Medulla oblongata (tissue), 1 donor: ENCODE measurements at regions not wholly inside any gene's neighbourhood (a gene's known extent, or its start where the extent isn't known, plus 50 kb on each side); places are given as distances from the start of the nearest gene placed in this dataset.

ENCODE experiments used
- DNase-seq: peaks from one replicate; pipeline ENCODE4 v3.0.0-alpha.2; 2015; ENCODE audit errors: extremely low spot score

DNA sequence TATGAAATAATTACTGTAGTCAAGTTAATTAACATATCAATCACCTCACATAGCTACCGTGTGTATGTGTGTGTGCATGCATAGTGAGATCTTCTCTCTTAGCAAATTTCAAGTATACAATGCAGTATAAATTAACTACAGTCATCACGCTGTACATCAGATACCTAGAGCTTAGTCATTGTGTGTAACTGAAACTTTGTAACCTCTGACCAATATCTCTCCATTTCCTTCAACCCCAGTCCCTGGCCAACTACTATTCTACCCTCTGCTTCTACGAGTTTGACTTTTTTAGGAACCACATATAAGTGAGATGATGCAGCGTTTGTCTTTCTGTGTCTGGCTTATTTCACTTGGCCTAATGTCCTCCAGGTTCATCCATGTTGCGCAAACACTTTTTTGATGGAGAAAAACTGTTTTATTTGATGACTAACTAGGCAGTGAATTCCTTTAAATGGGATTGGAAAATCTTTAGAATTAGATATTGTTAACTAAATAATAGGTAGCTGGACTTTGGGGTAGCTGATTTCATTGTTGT, 459.5 kb downstream of the DHX35 start:
- DNase-seq: no peak

DNA sequence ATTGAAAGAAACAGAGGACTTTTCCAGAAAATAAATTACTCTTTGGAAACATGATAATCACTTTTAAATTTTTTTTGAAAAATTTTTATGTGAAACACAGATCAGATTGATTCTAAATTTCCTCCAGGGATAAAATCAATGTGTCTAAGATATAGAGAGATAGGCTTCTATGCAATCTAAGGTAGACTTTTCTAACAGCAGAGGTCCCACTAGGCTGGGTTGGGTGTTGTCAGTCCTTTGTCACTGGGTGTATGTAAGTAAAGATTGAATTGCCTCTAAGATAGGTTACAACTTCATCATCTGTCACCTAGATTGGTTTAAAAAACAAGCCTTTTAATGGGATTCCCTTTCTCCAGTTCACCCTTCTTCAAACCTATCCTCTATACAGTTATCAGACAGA, 449.9 kb downstream of the DHX35 start:
- no peak for DNase-seq

DNA sequence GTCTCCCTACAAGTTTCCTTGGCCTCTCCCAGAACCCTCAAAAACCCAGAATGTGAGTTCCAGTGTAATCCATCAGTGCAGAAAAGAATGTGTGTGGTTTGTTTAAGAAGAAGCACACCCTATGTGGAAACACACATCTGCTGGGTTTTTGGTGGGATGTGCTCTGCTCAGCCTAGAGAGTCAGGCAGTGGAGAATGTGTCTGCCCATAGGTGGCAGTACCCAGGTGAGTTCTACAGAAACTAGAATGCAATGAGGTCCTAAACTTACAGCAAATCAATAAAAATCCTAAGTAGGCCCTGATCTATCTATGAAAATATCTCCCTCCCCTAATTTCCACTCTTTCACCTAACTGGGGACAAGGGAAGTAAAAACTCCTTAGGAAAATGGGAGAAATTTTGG, 437.3 kb downstream of the DHX35 start:
- no peak for DNase-seq

DNA sequence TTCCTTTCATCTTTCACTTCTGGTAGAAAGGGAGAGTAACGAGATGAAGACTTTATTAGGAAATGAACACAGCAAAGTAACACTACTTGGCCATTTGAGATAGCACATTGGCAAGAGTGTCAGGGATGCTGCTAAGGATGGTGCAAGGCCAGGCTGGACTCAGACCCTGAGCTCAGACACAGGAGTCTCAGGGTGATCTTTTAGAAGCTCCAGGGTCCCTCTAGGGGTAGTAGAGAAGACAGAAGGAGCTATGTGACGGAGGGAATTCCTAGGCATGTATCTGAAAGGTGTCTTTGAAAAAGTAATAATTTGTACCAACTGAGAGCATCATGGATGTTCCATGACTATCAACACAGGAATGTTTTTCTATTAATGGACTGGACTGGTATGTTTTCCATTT, 436.5 kb downstream of the DHX35 start:
- DNase-seq: no peak

DNA sequence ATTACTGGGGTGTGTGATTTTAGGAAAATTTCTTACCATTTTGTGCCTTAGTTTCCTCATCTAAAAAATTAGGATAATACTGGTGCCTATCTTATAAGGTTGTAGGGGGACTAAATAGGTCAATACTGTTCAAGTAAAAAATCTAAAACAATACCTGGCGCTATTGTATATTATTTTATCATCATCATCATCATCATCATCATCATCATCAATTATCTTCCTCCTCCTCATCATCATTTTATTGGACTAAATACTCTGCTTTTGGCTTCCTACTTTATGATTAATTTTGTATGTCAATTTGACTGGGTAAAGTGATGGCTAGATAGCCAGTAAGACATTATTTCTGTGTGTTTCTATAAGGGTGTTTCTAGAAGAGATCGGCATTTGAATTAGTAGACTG, 435.5 kb downstream of the DHX35 start:
- no peak for DNase-seq

GRCh38 chr20:39395478-39396291, 433.5 kb downstream of the DHX35 start:
- DNase-seq: no peak

DNA sequence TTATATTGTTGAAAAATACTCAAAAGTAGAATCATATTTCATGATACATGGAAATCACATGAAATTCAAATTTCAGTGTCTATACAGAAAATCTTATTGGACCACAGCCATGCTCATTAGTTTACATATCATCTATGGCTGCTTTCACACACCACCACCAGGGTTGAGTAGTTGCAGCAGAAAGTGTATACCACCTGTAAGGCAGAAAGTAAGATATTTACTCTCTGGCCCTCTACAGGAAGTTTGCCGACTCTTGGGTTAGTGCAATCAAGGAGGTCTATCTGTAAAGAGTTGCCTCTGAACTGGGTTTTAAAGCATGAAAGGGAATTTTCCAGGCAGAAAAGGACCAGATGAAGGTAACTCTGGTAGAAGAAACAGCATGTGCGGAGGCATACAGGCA, 432.3 kb downstream of the DHX35 start:
- DNase-seq: no peak

DNA sequence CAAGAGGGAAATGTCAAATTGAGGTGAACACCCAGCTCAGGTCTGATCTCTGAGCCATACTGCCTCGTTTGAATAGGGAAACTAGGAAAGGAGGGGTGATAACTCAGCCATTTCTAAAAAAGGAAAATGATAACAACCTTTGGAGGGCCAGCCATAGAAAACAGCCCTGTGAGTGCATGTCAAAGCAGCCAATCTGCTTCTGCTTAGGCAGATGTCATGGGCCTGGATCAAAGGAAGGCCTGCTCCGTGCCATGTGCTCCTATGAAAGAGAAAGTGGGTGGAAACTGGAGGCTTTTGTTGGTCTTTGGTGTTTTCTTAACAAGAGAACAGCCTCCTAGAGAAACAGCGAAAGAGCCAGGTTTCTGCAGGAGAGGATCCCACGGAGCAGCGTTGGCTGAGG, 428.0 kb downstream of the DHX35 start:
- no peak for DNase-seq

- no peak for DNase-seq
These were observed 419.5 kb downstream of the DHX35 start for GRCh38 chr20:39381595-39381994.

GRCh38 chr20:39378776-39379175, 416.6 kb downstream of the DHX35 start:
- no peak for DNase-seq

DNA sequence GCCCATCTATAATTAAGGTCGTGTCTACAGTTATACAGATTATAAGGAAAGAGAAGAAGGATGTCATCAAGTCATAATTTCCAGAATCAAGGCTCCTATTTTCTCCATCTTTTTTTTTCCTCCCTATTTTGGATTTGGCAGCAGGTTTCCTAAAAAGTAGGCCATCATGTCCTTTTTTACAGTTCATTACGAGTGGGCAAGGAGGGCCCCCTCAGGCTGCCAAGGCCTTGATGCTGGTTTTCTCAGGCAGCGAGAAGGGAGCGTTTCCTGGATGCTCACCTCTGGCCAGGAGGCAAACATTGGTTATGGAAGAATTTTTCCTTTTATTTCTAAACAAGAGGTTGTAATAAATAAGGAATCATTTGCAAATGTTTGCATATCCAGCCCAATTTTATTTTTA, 414.6 kb downstream of the DHX35 start:
- no peak for DNase-seq

- DNase-seq: no peak
These were observed 402.2 kb downstream of the DHX35 start for GRCh38 chr20:39364320-39364719.

DNA sequence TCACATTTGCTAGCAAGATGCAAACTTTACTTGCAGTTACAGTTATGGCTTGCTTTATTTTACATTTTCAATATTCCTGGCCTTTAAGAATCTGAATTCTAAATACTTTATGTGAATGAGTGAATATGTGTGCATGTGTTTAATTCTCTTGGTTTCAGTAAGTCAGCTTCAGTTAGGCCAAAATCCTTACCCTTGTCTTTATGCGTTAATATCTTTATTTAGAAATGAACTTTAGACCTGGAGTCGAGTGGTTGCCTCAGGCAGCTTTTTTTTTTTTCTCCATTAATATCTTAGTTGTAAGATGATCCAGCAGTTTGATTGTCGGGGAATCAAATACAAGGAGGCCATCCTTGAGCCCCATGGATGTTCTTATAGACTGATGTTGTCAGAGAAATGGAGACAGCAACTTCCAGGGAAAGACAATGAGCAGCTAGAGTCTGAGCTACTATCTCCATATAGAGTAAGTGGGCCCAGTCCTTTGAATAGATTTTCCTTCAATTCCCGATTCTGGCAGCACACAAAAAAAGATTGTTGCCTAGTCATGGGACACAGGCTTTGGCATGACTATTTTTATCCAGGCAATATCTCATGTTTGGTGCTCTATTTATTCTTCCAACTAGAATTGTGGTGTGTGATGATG, 398.0 kb downstream of the DHX35 start:
- no peak for DNase-seq

DNA sequence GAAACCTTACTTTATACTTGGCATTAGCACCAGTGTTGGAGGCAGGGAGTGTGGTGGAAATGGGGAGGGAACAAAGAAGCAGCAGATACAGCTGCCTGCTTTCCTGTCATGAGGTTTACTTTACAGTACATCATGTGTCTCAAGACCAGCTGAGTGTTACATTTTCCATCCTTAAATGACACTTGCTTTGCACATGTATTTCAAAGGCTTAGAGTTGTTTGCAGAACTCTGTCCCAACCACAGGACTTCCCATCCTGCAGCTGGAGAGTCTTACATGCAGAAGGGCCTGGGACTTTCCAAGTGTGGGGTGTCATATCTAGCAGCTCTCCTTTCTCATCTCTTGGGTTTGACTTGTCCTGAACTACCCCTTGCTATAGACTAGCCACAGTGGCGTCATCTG, 395.9 kb downstream of the DHX35 start:
- DNase-seq: peak; percentile 66

DNA sequence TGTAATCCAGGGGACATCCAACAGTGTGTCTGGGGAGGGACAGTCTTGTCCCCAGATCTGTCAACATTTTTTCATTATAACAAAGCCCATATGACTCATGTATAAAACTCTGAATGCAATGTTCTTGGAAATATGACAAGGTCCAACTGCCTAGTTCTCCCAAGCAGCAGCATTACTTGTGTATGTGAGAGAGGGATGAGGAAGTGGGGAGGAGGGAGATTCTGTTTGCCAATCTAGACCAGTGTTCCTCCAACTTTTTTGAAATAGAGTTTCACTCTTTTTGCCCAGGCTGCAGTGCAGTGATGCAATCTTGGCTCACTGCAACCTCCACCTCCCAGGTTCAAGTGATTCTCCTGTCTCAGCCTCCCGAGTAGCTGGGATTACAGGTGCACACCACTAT, 394.8 kb downstream of the DHX35 start:
- peak; percentile 5 for DNase-seq

GRCh38 chr20:39349240-39349639, 387.1 kb downstream of the DHX35 start:
- no peak for DNase-seq

DNA sequence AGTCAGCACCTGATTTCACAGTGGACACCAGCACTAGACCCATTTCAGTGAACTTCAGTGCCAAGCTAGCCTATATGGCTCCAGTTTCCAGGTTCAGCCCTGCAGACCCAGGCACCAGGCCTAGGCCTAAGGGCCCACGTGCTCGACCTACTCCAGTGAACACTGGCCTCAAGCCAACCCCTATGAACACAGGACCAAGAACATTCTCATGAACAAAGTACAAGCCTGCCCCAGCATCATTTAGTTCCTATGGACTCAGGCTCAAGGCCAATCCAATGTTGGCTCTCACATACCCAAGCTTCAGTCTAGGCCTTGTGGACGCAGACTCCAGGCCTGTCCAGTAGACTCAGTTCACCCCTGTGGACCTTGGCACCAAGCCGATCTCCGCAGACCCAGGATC, 385.5 kb downstream of the DHX35 start:
- no peak for DNase-seq

GRCh38 chr20:39342463-39342862, 380.3 kb downstream of the DHX35 start:
- DNase-seq: no peak

DNA sequence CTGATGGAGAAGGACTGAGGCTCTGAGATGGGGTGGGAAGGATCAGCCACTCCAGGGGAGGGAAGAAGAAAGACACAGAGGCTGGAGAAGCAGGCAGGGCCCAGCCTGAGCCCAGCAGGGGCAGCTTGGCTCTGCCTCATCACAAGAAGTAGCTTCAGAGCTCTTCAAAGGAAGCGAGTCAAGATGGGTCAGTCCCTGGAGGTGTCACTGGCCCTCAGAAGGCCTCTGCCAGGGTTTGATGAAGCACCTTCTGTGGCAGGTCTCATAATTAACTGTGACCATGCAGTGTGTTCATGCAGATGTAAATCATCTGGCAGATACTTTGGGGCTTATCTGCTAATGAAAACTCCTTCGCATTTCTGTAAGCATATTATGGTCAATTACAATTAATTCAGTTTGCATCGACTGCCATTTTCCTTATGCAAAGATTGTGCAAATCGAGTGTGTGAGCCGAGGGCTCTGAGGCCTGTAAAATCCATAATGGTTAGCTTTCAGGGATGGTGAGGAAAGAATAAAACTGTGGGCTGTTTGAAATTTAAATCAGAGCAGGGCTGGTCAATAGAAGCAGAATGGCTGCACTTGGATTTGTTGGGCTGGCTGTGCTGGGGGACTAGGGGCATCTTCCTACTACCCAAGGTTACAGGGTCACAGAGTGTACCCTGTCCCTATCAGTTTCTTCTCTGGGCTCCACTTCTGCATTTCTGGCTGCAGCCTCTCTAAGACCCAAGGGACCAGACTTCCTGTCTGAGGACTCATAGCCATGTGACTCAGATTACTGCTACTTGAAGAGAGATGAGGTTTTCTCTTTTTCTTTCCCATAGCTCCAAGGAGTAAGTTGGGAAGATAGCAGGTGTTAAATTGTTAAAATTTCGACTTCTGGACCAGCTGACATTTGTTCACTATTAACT, 376.6 kb downstream of the DHX35 start:
- DNase-seq: peak; percentile 73

DNA sequence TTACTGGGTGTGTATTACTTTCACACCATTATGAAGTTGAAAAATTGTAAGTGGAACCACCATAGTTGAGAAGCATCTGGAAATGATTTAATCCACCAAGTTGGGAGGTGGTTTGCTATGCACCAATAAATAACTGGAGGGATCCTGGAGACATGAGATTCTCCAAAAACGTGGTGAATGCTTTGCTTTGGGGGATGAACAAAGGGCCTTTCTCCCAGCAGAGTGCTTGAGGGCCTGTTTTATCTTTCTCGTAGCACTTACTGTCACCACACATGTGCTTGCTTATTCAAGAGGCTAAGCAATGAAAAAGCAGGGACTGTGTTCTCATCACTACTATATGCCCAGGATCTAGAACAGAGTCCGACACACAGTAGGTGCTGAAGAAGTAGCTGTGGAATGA, 371.1 kb downstream of the DHX35 start:
- DNase-seq: no peak

- no peak for DNase-seq
These were observed 366.2 kb downstream of the DHX35 start for GRCh38 chr20:39328347-39328746.

DNA sequence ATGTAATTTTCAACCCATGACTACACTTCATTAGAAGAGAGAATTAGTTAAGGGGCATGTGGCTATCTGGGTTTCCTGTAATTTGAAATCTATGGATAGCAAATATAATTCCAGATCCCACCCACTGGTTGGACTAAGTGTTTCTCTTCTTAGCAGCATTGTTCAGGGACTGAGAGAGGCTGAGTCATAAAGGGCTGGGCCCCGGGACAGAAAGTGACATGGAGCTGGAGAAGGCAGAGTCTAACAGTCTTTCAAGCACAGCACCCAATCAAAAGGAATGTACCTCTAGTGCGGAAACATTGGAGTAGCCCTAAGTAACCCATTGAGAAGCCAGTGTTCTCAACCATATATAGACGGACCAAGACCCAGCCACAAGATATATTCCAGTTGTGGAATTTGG, 363.9 kb downstream of the DHX35 start:
- DNase-seq: no peak
